GM21447 (cell line): ENCODE measurements at regions not wholly inside any gene's neighbourhood (a gene's known extent, or its start where the extent isn't known, plus 50 kb on each side); places are given as distances from the start of the nearest gene placed in this dataset.

ENCODE experiments used
- ATAC-seq: cut with Tn5 transposase; IDR thresholded peaks from one replicate; pipeline ENCODE4 v1.9.1; 2021; ENCODE audit not compliant: unreplicated experiment

GRCh38 chr12:126156806-126157574 is 1091.8 kb downstream of the AACS start:
- ATAC-seq, result no peak

GRCh38 chr12:126157575-126157966 is 1092.3 kb downstream of the AACS start:
- no peak for ATAC-seq

GRCh38 chr12:126159139-126159538 is 1093.9 kb downstream of the AACS start:
- ATAC-seq, result no peak

- no peak for ATAC-seq
Observed at GRCh38 chr12:126160912-126161311, 1095.7 kb downstream of the AACS start.

GRCh38 chr12:126163984-126164383 is 1098.7 kb downstream of the AACS start:
- ATAC-seq, result no peak

GRCh38 chr12:126171937-126172559 is 1106.8 kb downstream of the AACS start:
- ATAC-seq, result no peak

GRCh38 chr12:126182619-126183236 is 1117.5 kb downstream of the AACS start:
- ATAC-seq, result no peak

- ATAC-seq, result no peak
Observed at GRCh38 chr12:126185025-126185424, 1119.8 kb downstream of the AACS start.

- ATAC-seq, result no peak
Observed at GRCh38 chr12:126189856-126190255, 1124.6 kb downstream of the AACS start.

GRCh38 chr12:126191031-126191891 is 1126.0 kb downstream of the AACS start:
- ATAC-seq, result no peak

- no peak for ATAC-seq
Observed at GRCh38 chr12:126191949-126192348, 1126.7 kb downstream of the AACS start.

GRCh38 chr12:126193190-126193589 is 1128.0 kb downstream of the AACS start:
- ATAC-seq, result no peak

GRCh38 chr12:126196263-126196662 is 1131.0 kb downstream of the AACS start:
- no peak for ATAC-seq

- no peak for ATAC-seq
Observed at GRCh38 chr12:126198516-126198915, 1133.3 kb downstream of the AACS start.

GRCh38 chr12:126198966-126199692 is 1133.9 kb downstream of the AACS start:
- ATAC-seq, result no peak

- ATAC-seq, result no peak
Observed at GRCh38 chr12:126201981-126202537, 1136.8 kb downstream of the AACS start.

GRCh38 chr12:126204326-126204725 is 1139.1 kb downstream of the AACS start:
- no peak for ATAC-seq

- no peak for ATAC-seq
Observed at GRCh38 chr12:126210026-126210425, 1144.8 kb downstream of the AACS start.

GRCh38 chr12:126210448-126210847 is 1145.2 kb downstream of the AACS start:
- ATAC-seq, result no peak

- no peak for ATAC-seq
Observed at GRCh38 chr12:126212824-126213223, 1147.6 kb downstream of the AACS start.
